ENCODE measurements at regions not wholly inside any gene's neighbourhood (a gene's known extent, or its start where the extent isn't known, plus 50 kb on each side); places are given as distances from the start of the nearest gene placed in this dataset.

GRCh38 chr2:118222672-118223421 is 134.6 kb downstream of the INSIG2 start:
- TF ChIP-seq POLR2A (IDR thresholded peaks at IDR 0.05) (no peak), CTCF (IDR thresholded peaks at IDR 0.05) (no peak)
- Histone ChIP-seq H3K4me3 (no peak overlapping the region), H3K36me3 (no peaks in the 10 kb centered on the region), H3K27ac (no peak overlapping the region), H3K4me1 (peaks cover 7 to 17% (median 9%) of the 10 kb centered on the region in 3 donors), H3K9me3 (no peaks in the 10 kb centered on the region), H3K27me3 (peaks cover 11 to 100% (median 28%) of the 10 kb centered on the region in 4 donors)
- no peak for DNase-seq
- WGBS, 2 donors: 14 to 19% methylated on average over 8 of the region's 8 CpGs
- intact Hi-C loops (cut with DNase I): no loop called here

- Histone ChIP-seq H3K4me1 (peaks cover 7 to 17% (median 9%) of the 10 kb centered on the region in 3 donors), H3K4me3 (no peak overlapping the region), H3K27me3 (peaks cover 11 to 95% (median 28%) of the 10 kb centered on the region in 4 donors), H3K36me3 (no peaks in the 10 kb centered on the region), H3K9me3 (no peaks in the 10 kb centered on the region), H3K27ac (no peak overlapping the region)
- DNase-seq: no peak
- peak in 1 of 6 experiments; percentile 1 for TF ChIP-seq CTCF (IDR thresholded peaks at IDR 0.05)
- TF ChIP-seq POLR2A (IDR thresholded peaks at IDR 0.05): no peak
- intact Hi-C loops (cut with DNase I): no loop called here
Observed at GRCh38 chr2:118222273-118222594, 134.0 kb downstream of the INSIG2 start.

GRCh38 chr2:118221536-118222272 is 133.4 kb downstream of the INSIG2 start:
- TF ChIP-seq POLR2A (IDR thresholded peaks at IDR 0.05): no peak
- peak; percentile 50 to 76 (median 58) for TF ChIP-seq CTCF (IDR thresholded peaks at IDR 0.05)
- Histone ChIP-seq H3K4me1 (peaks cover 7 to 17% (median 9%) of the 10 kb centered on the region in 3 donors), H3K27me3 (peaks cover 11 to 90% (median 28%) of the 10 kb centered on the region in 4 donors), H3K4me3 (no peak overlapping the region), H3K27ac (no peak overlapping the region), H3K36me3 (no peaks in the 10 kb centered on the region), H3K9me3 (no peaks in the 10 kb centered on the region)
- DNase-seq: no peak
- intact Hi-C loops (cut with DNase I): no loop called here
- 11 to 16% methylated on average over 10 of the region's 10 CpGs for WGBS, 2 donors

GRCh38 chr2:118219611-118220010 is 131.3 kb downstream of the INSIG2 start:
- H3K27me3 ChIP-seq: peaks cover 10 to 82% (median 17%) of the 10 kb centered on the region in 4 donors
- no peak for TF ChIP-seq CTCF (IDR thresholded peaks at IDR 0.05)
- H3K36me3 ChIP-seq: no peaks in the 10 kb centered on the region
- intact Hi-C loops (cut with DNase I): no loop called here
- peaks cover 5 to 15% (median 9%) of the 10 kb centered on the region in 3 donors for H3K4me1 ChIP-seq
- DNase-seq: no peak
- no peak overlapping the region for H3K4me3 ChIP-seq
- no peak overlapping the region for H3K27ac ChIP-seq
- 43 to 50% methylated on average over 1 of the region's 1 CpG for WGBS, 2 donors
- no peaks in the 10 kb centered on the region for H3K9me3 ChIP-seq

- no peaks in the 10 kb centered on the region for H3K36me3 ChIP-seq
- no peaks in the 10 kb centered on the region for H3K4me1 ChIP-seq
- no peak for DNase-seq
- intact Hi-C loops (cut with DNase I): no loop called here
- TF ChIP-seq POLR2A (IDR thresholded peaks at IDR 0.05): no peak
- TF ChIP-seq CTCF (IDR thresholded peaks at IDR 0.05): no peak
- H3K27me3 ChIP-seq: peaks cover 0 to 50% (median 2%) of the 10 kb centered on the region in 4 donors
- H3K4me3 ChIP-seq: no peak overlapping the region
- no peak overlapping the region for H3K27ac ChIP-seq
- 66 to 79% methylated on average over 3 of the region's 3 CpGs for WGBS, 2 donors
- H3K9me3 ChIP-seq: no peaks in the 10 kb centered on the region
Observed at GRCh38 chr2:118216224-118216623, 128.0 kb downstream of the INSIG2 start.

Measured in esophagus squamous epithelium (tissue), 5 donors.